ENCODE measurements at regions not wholly inside any gene's neighbourhood (a gene's known extent, or its start where the extent isn't known, plus 50 kb on each side); places are given as distances from the start of the nearest gene placed in this dataset.

DNA sequence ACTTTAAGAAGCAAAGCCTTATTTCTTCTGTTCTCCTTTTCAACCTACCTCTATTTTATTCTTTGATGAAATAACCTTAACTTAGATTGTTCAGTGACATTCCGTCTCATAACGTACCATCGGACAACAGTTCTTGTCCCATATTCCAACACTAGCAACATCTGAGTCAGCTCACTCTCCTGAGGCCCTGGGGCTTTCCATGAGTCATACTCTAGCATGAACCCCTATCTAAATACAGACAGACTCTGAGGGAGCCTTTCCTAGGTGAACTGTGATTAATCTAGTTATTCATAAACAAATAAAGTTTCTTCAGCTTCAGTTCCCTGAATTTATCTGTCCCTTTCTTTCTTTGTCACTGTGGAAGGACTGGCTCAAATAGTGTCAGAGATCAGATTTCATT, 168.7 kb upstream of the LYZL1 start:
- Histone ChIP-seq H3K79me2 (ENCODE audit: insufficient read depth, low read length) (no peaks in the 10 kb centered on the region), H3K27me3 (ENCODE audit: insufficient read depth, low read length) (no peaks in the 10 kb centered on the region), H3K27ac (ENCODE audit: low read depth, low read length, poor library complexity, severe bottlenecking) (no peak overlapping the region), H3K4me2 (ENCODE audit: low read length) (no peak overlapping the region), H2AFZ (ENCODE audit: low read length) (no peak overlapping the region), H4K20me1 (ENCODE audit: insufficient read depth, low read length) (no peaks in the 10 kb centered on the region), H3K9me2 (ENCODE audit: low read depth, low read length) (no peaks in the 10 kb centered on the region), H3K36me3 (ENCODE audit: insufficient read depth, low read length) (no peaks in the 10 kb centered on the region), H3K9me3 (ENCODE audit: low read length) (peaks cover 9% of the 10 kb centered on the region), H3K4me3 (ENCODE audit: low read depth, low read length, poor library complexity, severe bottlenecking) (no peak overlapping the region), H3K9ac (ENCODE audit: low read length) (no peak overlapping the region), H3F3A (ENCODE audit: insufficient read depth, low read length) (no peaks in the 10 kb centered on the region), H3K4me1 (ENCODE audit: insufficient read depth, low read length, severe bottlenecking) (no peaks in the 10 kb centered on the region)
- TF ChIP-seq, protein P1, sequence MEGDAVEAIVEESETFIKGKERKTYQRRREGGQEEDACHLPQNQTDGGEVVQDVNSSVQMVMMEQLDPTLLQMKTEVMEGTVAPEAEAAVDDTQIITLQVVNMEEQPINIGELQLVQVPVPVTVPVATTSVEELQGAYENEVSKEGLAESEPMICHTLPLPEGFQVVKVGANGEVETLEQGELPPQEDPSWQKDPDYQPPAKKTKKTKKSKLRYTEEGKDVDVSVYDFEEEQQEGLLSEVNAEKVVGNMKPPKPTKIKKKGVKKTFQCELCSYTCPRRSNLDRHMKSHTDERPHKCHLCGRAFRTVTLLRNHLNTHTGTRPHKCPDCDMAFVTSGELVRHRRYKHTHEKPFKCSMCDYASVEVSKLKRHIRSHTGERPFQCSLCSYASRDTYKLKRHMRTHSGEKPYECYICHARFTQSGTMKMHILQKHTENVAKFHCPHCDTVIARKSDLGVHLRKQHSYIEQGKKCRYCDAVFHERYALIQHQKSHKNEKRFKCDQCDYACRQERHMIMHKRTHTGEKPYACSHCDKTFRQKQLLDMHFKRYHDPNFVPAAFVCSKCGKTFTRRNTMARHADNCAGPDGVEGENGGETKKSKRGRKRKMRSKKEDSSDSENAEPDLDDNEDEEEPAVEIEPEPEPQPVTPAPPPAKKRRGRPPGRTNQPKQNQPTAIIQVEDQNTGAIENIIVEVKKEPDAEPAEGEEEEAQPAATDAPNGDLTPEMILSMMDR (IDR thresholded peaks at IDR 0.05; ENCODE audit: low read length) = no peak
- TF ChIP-seq EZH2 (IDR thresholded peaks at IDR 0.05; ENCODE audit: borderline replicate concordance, low read length) = no peak

DNA sequence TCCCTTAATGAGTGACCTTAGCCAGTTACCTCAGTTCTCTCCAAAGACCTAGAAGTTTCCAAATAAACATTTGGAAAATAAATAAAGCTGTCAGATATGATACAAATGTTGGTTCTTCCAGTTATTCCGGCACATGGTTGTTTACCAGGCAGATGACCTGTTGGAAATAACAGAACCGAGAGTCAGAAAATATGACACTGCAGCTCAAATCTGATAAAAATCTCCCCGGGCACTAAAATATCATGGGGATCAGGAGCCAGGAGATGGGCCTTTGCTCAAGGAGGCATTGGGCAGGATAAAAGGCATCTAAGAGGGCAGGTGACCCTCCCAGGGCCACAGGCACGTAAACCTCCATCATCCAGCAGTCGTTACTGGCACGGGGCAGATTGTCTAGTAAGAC, 164.0 kb upstream of the LYZL1 start:
- Histone ChIP-seq H3K9ac (ENCODE audit: low read length) (no peak overlapping the region), H2AFZ (ENCODE audit: low read length) (no peak overlapping the region), H3F3A (ENCODE audit: insufficient read depth, low read length) (no peaks in the 10 kb centered on the region), H3K36me3 (ENCODE audit: insufficient read depth, low read length) (no peaks in the 10 kb centered on the region), H4K20me1 (ENCODE audit: insufficient read depth, low read length) (no peaks in the 10 kb centered on the region), H3K79me2 (ENCODE audit: insufficient read depth, low read length) (no peaks in the 10 kb centered on the region), H3K4me2 (ENCODE audit: low read length) (no peak overlapping the region), H3K4me3 (ENCODE audit: low read depth, low read length, poor library complexity, severe bottlenecking) (no peak overlapping the region), H3K27me3 (ENCODE audit: insufficient read depth, low read length) (no peaks in the 10 kb centered on the region), H3K4me1 (ENCODE audit: insufficient read depth, low read length, severe bottlenecking) (no peaks in the 10 kb centered on the region), H3K9me3 (ENCODE audit: low read length) (no peaks in the 10 kb centered on the region), H3K9me2 (ENCODE audit: low read depth, low read length) (no peaks in the 10 kb centered on the region), H3K27ac (ENCODE audit: low read depth, low read length, poor library complexity, severe bottlenecking) (no peak overlapping the region)
- TF ChIP-seq EZH2 (IDR thresholded peaks at IDR 0.05; ENCODE audit: borderline replicate concordance, low read length) = no peak
- TF ChIP-seq, protein P1 (IDR thresholded peaks at IDR 0.05; ENCODE audit: low read length) = no peak

DNA sequence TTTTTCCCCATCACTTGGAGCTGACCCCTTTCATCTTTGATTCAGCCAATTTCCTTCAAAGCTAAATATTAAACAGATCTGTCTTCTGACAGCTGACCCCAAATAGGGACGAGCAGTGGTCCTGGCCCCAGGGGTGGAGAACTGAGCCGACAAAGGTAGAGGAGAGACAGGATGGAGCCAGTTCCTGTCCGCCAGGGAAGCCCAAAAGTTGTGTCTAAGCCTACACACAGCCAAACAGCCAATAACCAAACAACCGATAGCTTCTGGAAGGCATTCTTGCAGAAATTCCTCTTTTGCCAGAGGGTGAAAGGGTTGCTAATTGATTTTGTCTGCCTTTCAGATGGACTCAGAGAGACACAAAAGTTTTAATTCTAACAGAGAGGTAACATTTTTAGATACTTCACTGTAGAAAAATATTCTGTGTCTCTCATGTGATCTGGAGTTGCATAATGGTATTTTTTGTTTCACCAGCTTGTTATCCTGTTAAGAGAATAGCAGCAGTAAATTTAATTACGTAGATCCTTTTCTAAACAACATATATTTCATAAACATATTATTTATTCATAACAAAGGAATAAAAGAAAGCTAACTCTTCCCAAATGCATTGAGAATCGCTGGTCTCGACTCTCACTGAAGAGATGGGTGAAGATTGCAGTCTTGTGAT, 161.7 kb upstream of the LYZL1 start:
- Histone ChIP-seq H3K36me3 (ENCODE audit: insufficient read depth, low read length) (no peaks in the 10 kb centered on the region), H2AFZ (ENCODE audit: low read length) (no peak overlapping the region), H3K9me2 (ENCODE audit: low read depth, low read length) (no peaks in the 10 kb centered on the region), H3K4me2 (ENCODE audit: low read length) (no peak overlapping the region), H3K27ac (ENCODE audit: low read depth, low read length, poor library complexity, severe bottlenecking) (no peak overlapping the region), H3F3A (ENCODE audit: insufficient read depth, low read length) (no peaks in the 10 kb centered on the region), H3K27me3 (ENCODE audit: insufficient read depth, low read length) (no peaks in the 10 kb centered on the region), H3K79me2 (ENCODE audit: insufficient read depth, low read length) (no peaks in the 10 kb centered on the region), H3K4me3 (ENCODE audit: low read depth, low read length, poor library complexity, severe bottlenecking) (no peak overlapping the region), H3K9ac (ENCODE audit: low read length) (no peak overlapping the region), H3K4me1 (ENCODE audit: insufficient read depth, low read length, severe bottlenecking) (no peaks in the 10 kb centered on the region), H4K20me1 (ENCODE audit: insufficient read depth, low read length) (no peaks in the 10 kb centered on the region), H3K9me3 (ENCODE audit: low read length) (no peaks in the 10 kb centered on the region)
- TF ChIP-seq, protein P1 (IDR thresholded peaks at IDR 0.05; ENCODE audit: low read length) = no peak
- no peak for TF ChIP-seq EZH2 (IDR thresholded peaks at IDR 0.05; ENCODE audit: borderline replicate concordance, low read length)

Measured in OCI-LY1 (cell line).